ENCODE measurements at regions not wholly inside any gene's neighbourhood (a gene's known extent, or its start where the extent isn't known, plus 50 kb on each side); places are given as distances from the start of the nearest gene placed in this dataset.
"Not testable (repeated sequence)": the region's sequence is repeated elsewhere in the genome, so short reads cannot be mapped to it uniquely, and the experiment has no call there.

DNA sequence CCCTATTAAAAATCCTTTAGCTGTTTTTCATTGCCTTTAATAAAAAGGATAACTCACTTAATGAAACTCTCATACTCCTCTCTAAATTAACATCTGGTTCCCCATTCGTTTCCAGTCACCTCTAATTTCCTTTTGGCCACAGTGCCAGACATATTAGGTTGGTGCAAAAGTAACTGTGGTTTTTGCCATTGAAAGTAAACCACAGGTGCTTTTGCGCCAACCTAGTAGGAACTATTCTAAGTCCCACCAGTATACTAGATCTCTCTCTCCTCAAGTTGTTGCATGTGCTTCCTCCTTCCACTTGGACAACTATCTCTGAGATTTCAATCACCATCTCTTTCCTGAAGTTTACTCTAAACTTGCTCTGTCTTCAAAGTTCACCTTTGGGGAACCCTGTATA is 961.1 kb downstream of the TBC1D32 start:
- no peaks in the 10 kb centered on the region for H3K27me3 ChIP-seq
- 77 to 79% methylated on average over 2 of the region's 2 CpGs for WGBS, 2 donors (ENCODE audit: low coverage in 1 of 2)
- H3K27ac ChIP-seq: no peak overlapping the region
- no peaks in the 10 kb centered on the region for H3K9me3 ChIP-seq
- H3K4me1 ChIP-seq: no peaks in the 10 kb centered on the region
- no peak for ATAC-seq
- TF ChIP-seq EP300 (IDR thresholded peaks at IDR 0.05) (no peak), POLR2A (IDR thresholded peaks at IDR 0.05) (no peak), POLR2AphosphoS5 (IDR thresholded peaks at IDR 0.05) (no peak)
- TF ChIP-seq, protein P1, sequence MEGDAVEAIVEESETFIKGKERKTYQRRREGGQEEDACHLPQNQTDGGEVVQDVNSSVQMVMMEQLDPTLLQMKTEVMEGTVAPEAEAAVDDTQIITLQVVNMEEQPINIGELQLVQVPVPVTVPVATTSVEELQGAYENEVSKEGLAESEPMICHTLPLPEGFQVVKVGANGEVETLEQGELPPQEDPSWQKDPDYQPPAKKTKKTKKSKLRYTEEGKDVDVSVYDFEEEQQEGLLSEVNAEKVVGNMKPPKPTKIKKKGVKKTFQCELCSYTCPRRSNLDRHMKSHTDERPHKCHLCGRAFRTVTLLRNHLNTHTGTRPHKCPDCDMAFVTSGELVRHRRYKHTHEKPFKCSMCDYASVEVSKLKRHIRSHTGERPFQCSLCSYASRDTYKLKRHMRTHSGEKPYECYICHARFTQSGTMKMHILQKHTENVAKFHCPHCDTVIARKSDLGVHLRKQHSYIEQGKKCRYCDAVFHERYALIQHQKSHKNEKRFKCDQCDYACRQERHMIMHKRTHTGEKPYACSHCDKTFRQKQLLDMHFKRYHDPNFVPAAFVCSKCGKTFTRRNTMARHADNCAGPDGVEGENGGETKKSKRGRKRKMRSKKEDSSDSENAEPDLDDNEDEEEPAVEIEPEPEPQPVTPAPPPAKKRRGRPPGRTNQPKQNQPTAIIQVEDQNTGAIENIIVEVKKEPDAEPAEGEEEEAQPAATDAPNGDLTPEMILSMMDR (IDR thresholded peaks at IDR 0.05): no peak
- no peak overlapping the region for H3K4me3 ChIP-seq
- H3K36me3 ChIP-seq: no peaks in the 10 kb centered on the region

GRCh38 chr6:120363429-120363828 is 970.9 kb downstream of the TBC1D32 start:
- H3K4me1 ChIP-seq: no peaks in the 10 kb centered on the region
- H3K36me3 ChIP-seq: no peaks in the 10 kb centered on the region
- WGBS, 2 donors (ENCODE audit: low coverage in 1 of 2): 80% methylated on average over 1 to 2 of the region's 6 CpGs
- no peak overlapping the region for H3K27ac ChIP-seq
- TF ChIP-seq EP300 (IDR thresholded peaks at IDR 0.05): no peak
- H3K9me3 ChIP-seq: peaks cover 0 to 21% (median 0%) of the 10 kb centered on the region in 3 donors
- no peak overlapping the region for H3K4me3 ChIP-seq
- H3K27me3 ChIP-seq: no peaks in the 10 kb centered on the region
- no peak for ATAC-seq

GRCh38 chr6:120358535-120358934 is 975.7 kb downstream of the TBC1D32 start:
- not testable (repeated sequence) for H3K27me3 ChIP-seq, H3K27ac ChIP-seq, H3K4me1 ChIP-seq, ATAC-seq, H3K36me3 ChIP-seq, H3K4me3 ChIP-seq
- 87 to 88% methylated on average over 4 of the region's 4 CpGs for WGBS, 2 donors (ENCODE audit: low coverage in 1 of 2)
- H3K9me3 ChIP-seq: peaks cover 0 to 22% (median 0%) of the 10 kb centered on the region in 3 donors

DNA sequence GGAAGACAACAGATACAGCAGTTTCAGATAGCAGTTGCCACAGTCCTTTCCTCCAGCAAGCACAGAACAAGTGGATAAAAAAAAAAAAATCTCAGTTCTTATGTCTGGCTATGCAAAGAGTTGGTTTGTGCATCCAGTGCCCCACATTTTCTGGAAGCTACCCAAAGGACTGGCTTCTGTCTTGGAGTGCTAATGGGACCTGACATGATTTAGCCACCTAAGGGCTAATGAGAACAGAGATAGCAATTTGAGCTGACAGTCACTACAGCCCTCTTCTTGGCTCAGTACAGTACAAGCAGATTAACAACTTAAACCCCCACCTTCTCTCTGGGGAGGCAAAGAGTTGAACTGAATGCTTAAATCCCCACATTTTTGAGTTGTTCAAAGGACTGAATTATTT is 976.8 kb downstream of the TBC1D32 start:
- Histone ChIP-seq H3K36me3 (no peaks in the 10 kb centered on the region), H3K27me3 (no peaks in the 10 kb centered on the region), H3K27ac (no peak overlapping the region), H3K4me3 (no peak overlapping the region), H3K9me3 (peaks cover 0 to 22% (median 0%) of the 10 kb centered on the region in 3 donors), H3K4me1 (no peaks in the 10 kb centered on the region)
- ATAC-seq: no peak
- TF ChIP-seq, protein P1 (IDR thresholded peaks at IDR 0.05): no peak
- TF ChIP-seq POLR2A (IDR thresholded peaks at IDR 0.05) (no peak), POLR2AphosphoS5 (IDR thresholded peaks at IDR 0.05) (no peak), EP300 (IDR thresholded peaks at IDR 0.05) (no peak)

DNA sequence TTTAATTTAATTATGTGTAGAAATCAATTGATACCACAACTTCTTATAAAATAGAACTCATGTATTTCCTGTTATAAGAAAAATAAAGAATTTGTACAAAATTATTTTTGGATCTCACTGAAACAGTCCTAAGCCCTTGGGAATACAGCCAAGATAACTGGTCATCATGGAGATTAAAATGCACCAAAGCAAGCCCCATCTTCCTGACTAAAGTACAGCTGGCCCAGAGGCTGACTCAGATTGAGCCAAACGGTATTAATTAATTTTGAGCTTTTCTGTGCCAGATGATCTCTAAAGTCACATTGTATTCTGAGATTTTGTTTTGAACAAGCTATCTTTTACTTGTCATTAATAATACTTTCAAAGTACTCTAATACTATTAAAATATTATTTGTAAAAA is 978.5 kb downstream of the TBC1D32 start:
- Histone ChIP-seq H3K27me3 (no peaks in the 10 kb centered on the region), H3K4me3 (no peak overlapping the region), H3K27ac (no peak overlapping the region), H3K9me3 (peaks cover 0 to 22% (median 0%) of the 10 kb centered on the region in 3 donors), H3K36me3 (no peaks in the 10 kb centered on the region), H3K4me1 (no peaks in the 10 kb centered on the region)
- 11 to 43% methylated on average over 1 of the region's 1 CpG for WGBS, 2 donors (ENCODE audit: low coverage in 1 of 2)
- no peak for ATAC-seq
- no peak for TF ChIP-seq EP300 (IDR thresholded peaks at IDR 0.05)
- TF ChIP-seq, protein P1 (IDR thresholded peaks at IDR 0.05): no peak
- TF ChIP-seq POLR2AphosphoS5 (IDR thresholded peaks at IDR 0.05): no peak
- TF ChIP-seq POLR2A (IDR thresholded peaks at IDR 0.05): no peak

DNA sequence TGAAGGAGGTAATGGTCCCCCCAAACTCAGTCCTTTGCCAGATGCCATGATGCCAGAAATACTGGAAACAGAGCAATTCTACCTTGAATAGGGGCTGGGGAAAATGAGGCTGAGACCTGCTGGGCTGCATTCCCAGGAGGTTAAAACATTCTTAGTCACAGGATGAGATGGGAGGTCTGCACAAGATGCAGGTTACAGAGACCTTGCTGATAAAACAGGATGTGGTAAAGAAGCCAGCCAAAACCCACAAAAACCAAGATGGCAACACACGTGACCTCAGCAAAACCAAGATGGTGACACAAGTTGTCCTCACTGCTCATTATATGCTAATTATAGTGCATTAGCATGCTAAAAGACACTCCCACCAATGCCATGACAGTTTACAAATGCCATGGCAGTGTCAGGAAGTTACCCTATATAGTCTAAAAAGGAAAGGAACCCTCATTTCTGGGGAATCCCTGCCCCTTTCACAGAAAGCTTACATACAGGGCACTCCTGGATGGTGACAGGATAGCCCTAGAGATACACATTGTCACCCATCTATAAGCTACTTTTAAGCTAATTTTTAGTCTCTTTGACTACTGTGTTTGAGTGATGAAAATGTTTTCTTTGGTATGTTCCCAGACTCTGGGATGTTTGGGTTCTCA is 979.7 kb downstream of the TBC1D32 start:
- H3K9me3 ChIP-seq: peaks cover 0 to 11% (median 0%) of the 10 kb centered on the region in 3 donors
- TF ChIP-seq POLR2AphosphoS5 (IDR thresholded peaks at IDR 0.05): no peak
- TF ChIP-seq, protein P1 (IDR thresholded peaks at IDR 0.05): no peak
- no peak for TF ChIP-seq EP300 (IDR thresholded peaks at IDR 0.05)
- no peak for TF ChIP-seq POLR2A (IDR thresholded peaks at IDR 0.05)
- 80 to 100% methylated on average over 1 of the region's 1 CpG for WGBS, 2 donors (ENCODE audit: low coverage in 1 of 2)
- no peaks in the 10 kb centered on the region for H3K27me3 ChIP-seq
- no peak overlapping the region for H3K4me3 ChIP-seq
- no peaks in the 10 kb centered on the region for H3K36me3 ChIP-seq
- no peaks in the 10 kb centered on the region for H3K4me1 ChIP-seq
- ATAC-seq: no peak
- no peak overlapping the region for H3K27ac ChIP-seq

All from gastroesophageal sphincter (tissue), 4 donors.